Skeletal muscle satellite cell (primary cell): ENCODE measurements at regions not wholly inside any gene's neighbourhood (a gene's known extent, or its start where the extent isn't known, plus 50 kb on each side); places are given as distances from the start of the nearest gene placed in this dataset.
"Not testable (repeated sequence)": the region's sequence is repeated elsewhere in the genome, so short reads cannot be mapped to it uniquely, and the experiment has no call there.

Experiments used
- H3K27me3 ChIP-seq: 2 replicates; pipeline ENCODE4 v1.7.0; 2013; ENCODE audit warnings: low read length; ENCODE audit not compliant: control insufficient read depth, insufficient read depth
- H3K36me3 ChIP-seq: 2 replicates; pipeline ENCODE4 v1.7.0; 2013; ENCODE audit warnings: mild to moderate bottlenecking, control low read depth, low read length; ENCODE audit not compliant: insufficient read depth
- H3K4me1 ChIP-seq: 2 replicates; pipeline ENCODE4 v1.7.0; 2013; ENCODE audit warnings: low read length; ENCODE audit not compliant: control insufficient read depth, insufficient read depth
- H3K4me2 ChIP-seq: 2 replicates; pipeline ENCODE4 v1.7.0; 2013; ENCODE audit warnings: mild to moderate bottlenecking, low read length
- H3K4me3 ChIP-seq: 2 replicates; pipeline ENCODE4 v1.7.0; 2013; ENCODE audit warnings: low read length
- H3K9ac ChIP-seq: 2 replicates; pipeline ENCODE4 v1.7.0; 2013; ENCODE audit warnings: mild to moderate bottlenecking, low read depth, low read length, moderate library complexity
- H3K9me3 ChIP-seq: replicated peaks from 2 replicates; pipeline ENCODE4 v1.7.0; 2013; ENCODE audit warnings: mild to moderate bottlenecking, control low read depth, low read length

GRCh38 chr5:42168091-42168670 lies 243.1 kb downstream of the FBXO4 start:
- Histone ChIP-seq H3K4me1 (no peaks in the 10 kb centered on the region), H3K27me3 (no peaks in the 10 kb centered on the region), H3K9ac (no peak overlapping the region), H3K4me3 (no peak overlapping the region), H3K9me3 (no peaks in the 10 kb centered on the region), H3K36me3 (no peaks in the 10 kb centered on the region), H3K4me2 (no peak overlapping the region)

- not testable (repeated sequence) for H3K4me1 ChIP-seq, H3K36me3 ChIP-seq, H3K9ac ChIP-seq, H3K27me3 ChIP-seq, H3K4me2 ChIP-seq, H3K9me3 ChIP-seq, H3K4me3 ChIP-seq
Measured at GRCh38 chr5:42176118-42176517, 247.1 kb upstream of the GHR start.

- not testable (repeated sequence) for H3K4me3 ChIP-seq, H3K36me3 ChIP-seq, H3K4me1 ChIP-seq, H3K27me3 ChIP-seq, H3K9me3 ChIP-seq, H3K4me2 ChIP-seq, H3K9ac ChIP-seq
Measured at GRCh38 chr5:42179843-42180242, 243.4 kb upstream of the GHR start.

GRCh38 chr5:42216904-42217303 lies 206.3 kb upstream of the GHR start:
- Histone ChIP-seq H3K4me3 (no peak overlapping the region), H3K36me3 (no peaks in the 10 kb centered on the region), H3K9me3 (no peaks in the 10 kb centered on the region), H3K4me1 (no peaks in the 10 kb centered on the region), H3K9ac (no peak overlapping the region), H3K27me3 (no peaks in the 10 kb centered on the region), H3K4me2 (no peak overlapping the region)

GRCh38 chr5:42217791-42218190 lies 205.4 kb upstream of the GHR start:
- Histone ChIP-seq H3K9ac (no peak overlapping the region), H3K4me2 (no peak overlapping the region), H3K36me3 (no peaks in the 10 kb centered on the region), H3K27me3 (no peaks in the 10 kb centered on the region), H3K9me3 (no peaks in the 10 kb centered on the region), H3K4me1 (no peaks in the 10 kb centered on the region), H3K4me3 (no peak overlapping the region)

- no peak overlapping the region for H3K4me3 ChIP-seq
- no peak overlapping the region for H3K4me2 ChIP-seq
- H3K4me1 ChIP-seq = no peaks in the 10 kb centered on the region
- no peaks in the 10 kb centered on the region for H3K9me3 ChIP-seq
- no peak overlapping the region for H3K9ac ChIP-seq
- H3K27me3 ChIP-seq = peaks cover 4% of the 10 kb centered on the region
- no peaks in the 10 kb centered on the region for H3K36me3 ChIP-seq
Measured at GRCh38 chr5:42225009-42225408, 198.2 kb upstream of the GHR start.

GRCh38 chr5:42228279-42228678 lies 195.0 kb upstream of the GHR start:
- Histone ChIP-seq H3K27me3 (peaks cover 4% of the 10 kb centered on the region), H3K4me1 (no peaks in the 10 kb centered on the region), H3K4me3 (no peak overlapping the region), H3K9me3 (no peaks in the 10 kb centered on the region), H3K36me3 (no peaks in the 10 kb centered on the region), H3K4me2 (no peak overlapping the region), H3K9ac (no peak overlapping the region)

- no peak overlapping the region for H3K9ac ChIP-seq
- peaks cover 4% of the 10 kb centered on the region for H3K27me3 ChIP-seq
- H3K4me1 ChIP-seq = no peaks in the 10 kb centered on the region
- H3K4me3 ChIP-seq = no peak overlapping the region
- H3K9me3 ChIP-seq = no peaks in the 10 kb centered on the region
- no peak overlapping the region for H3K4me2 ChIP-seq
- no peaks in the 10 kb centered on the region for H3K36me3 ChIP-seq
Measured at GRCh38 chr5:42230839-42231238, 192.4 kb upstream of the GHR start.

GRCh38 chr5:42235241-42235640 lies 188.0 kb upstream of the GHR start:
- H3K9ac ChIP-seq = no peak overlapping the region
- no peaks in the 10 kb centered on the region for H3K36me3 ChIP-seq
- no peaks in the 10 kb centered on the region for H3K27me3 ChIP-seq
- H3K9me3 ChIP-seq = no peaks in the 10 kb centered on the region
- H3K4me3 ChIP-seq = no peak overlapping the region
- no peak overlapping the region for H3K4me2 ChIP-seq
- no peaks in the 10 kb centered on the region for H3K4me1 ChIP-seq

GRCh38 chr5:42235837-42236236 lies 187.4 kb upstream of the GHR start:
- Histone ChIP-seq H3K4me2 (no peak overlapping the region), H3K9ac (no peak overlapping the region), H3K4me1 (no peaks in the 10 kb centered on the region), H3K9me3 (no peaks in the 10 kb centered on the region), H3K36me3 (no peaks in the 10 kb centered on the region), H3K4me3 (no peak overlapping the region), H3K27me3 (no peaks in the 10 kb centered on the region)

GRCh38 chr5:42241636-42242035 lies 181.6 kb upstream of the GHR start:
- no peak overlapping the region for H3K4me2 ChIP-seq
- no peaks in the 10 kb centered on the region for H3K27me3 ChIP-seq
- no peak overlapping the region for H3K9ac ChIP-seq
- H3K9me3 ChIP-seq = no peaks in the 10 kb centered on the region
- H3K36me3 ChIP-seq = no peaks in the 10 kb centered on the region
- no peak overlapping the region for H3K4me3 ChIP-seq
- H3K4me1 ChIP-seq = no peaks in the 10 kb centered on the region

GRCh38 chr5:42242210-42242609 lies 181.0 kb upstream of the GHR start:
- H3K4me2 ChIP-seq = no peak overlapping the region
- H3K9me3 ChIP-seq = no peaks in the 10 kb centered on the region
- no peaks in the 10 kb centered on the region for H3K4me1 ChIP-seq
- no peak overlapping the region for H3K9ac ChIP-seq
- H3K36me3 ChIP-seq = no peaks in the 10 kb centered on the region
- H3K4me3 ChIP-seq = no peak overlapping the region
- H3K27me3 ChIP-seq = no peaks in the 10 kb centered on the region
